Type B pancreatic cell (in vitro differentiated cells): ENCODE measurements at regions not wholly inside any gene's neighbourhood (a gene's known extent, or its start where the extent isn't known, plus 50 kb on each side); places are given as distances from the start of the nearest gene placed in this dataset.
"Not testable (repeated sequence)": the region's sequence is repeated elsewhere in the genome, so short reads cannot be mapped to it uniquely, and the experiment has no call there.

Experiments used
- DNase-seq: peaks from one replicate; pipeline ENCODE4 v3.0.0; 2021; ENCODE audit warnings: mixed read lengths; ENCODE audit not compliant: unreplicated experiment; ENCODE audit errors: extremely low spot score
- H3K27ac Mint-ChIP-seq: 2 replicates; pipeline ENCODE4 v1.8.0; 2021; ENCODE audit warnings: mild to moderate bottlenecking, mixed read lengths
- H3K27me3 Mint-ChIP-seq: 2 replicates; pipeline ENCODE4 v1.8.0; 2021; ENCODE audit warnings: mixed read lengths
- H3K36me3 Mint-ChIP-seq: 2 replicates; pipeline ENCODE4 v1.8.0; 2021; ENCODE audit warnings: mixed read lengths
- H3K4me1 Mint-ChIP-seq: one replicate; pipeline ENCODE4 v1.8.0; 2021; ENCODE audit warnings: mixed read lengths; ENCODE audit not compliant: unreplicated experiment
- H3K4me3 Mint-ChIP-seq: 2 replicates; pipeline ENCODE4 v1.8.0; 2021; ENCODE audit warnings: mild to moderate bottlenecking, mixed read lengths
- H3K9me3 Mint-ChIP-seq: 2 replicates; pipeline ENCODE4 v1.8.0; 2021; ENCODE audit warnings: mixed read lengths
- CTCF ChIP-seq: fragments of 200-600 bp; sonication (generic); conservative IDR thresholded peaks from 2 replicates; pipeline ENCODE4 v1.5.0; 2021; ENCODE audit warnings: antibody characterized with exemption, mild to moderate bottlenecking

- H3K36me3 Mint-ChIP-seq = no peaks in the 10 kb centered on the region
- H3K9me3 Mint-ChIP-seq = no peaks in the 10 kb centered on the region
- H3K4me3 Mint-ChIP-seq = no peak overlapping the region
- H3K27me3 Mint-ChIP-seq = peaks cover 32% of the 10 kb centered on the region
- no peak for TF ChIP-seq CTCF
- H3K4me1 Mint-ChIP-seq = no peaks in the 10 kb centered on the region
- H3K27ac Mint-ChIP-seq = no peak overlapping the region
- no peak for DNase-seq
These were observed 102.7 kb upstream of the PRSS1 start for GRCh38 chr7:142646386-142647140.

GRCh38 chr7:142645777-142646176, 103.5 kb upstream of the PRSS1 start:
- Mint-ChIP-seq H3K36me3 (no peaks in the 10 kb centered on the region), H3K27ac (no peak overlapping the region), H3K4me3 (no peak overlapping the region), H3K27me3 (peaks cover 32% of the 10 kb centered on the region), H3K9me3 (no peaks in the 10 kb centered on the region), H3K4me1 (no peaks in the 10 kb centered on the region)
- TF ChIP-seq CTCF = no peak
- DNase-seq = no peak

GRCh38 chr7:142642316-142642715, 107.0 kb upstream of the PRSS1 start:
- Mint-ChIP-seq H3K9me3 (no peaks in the 10 kb centered on the region), H3K27me3 (peaks cover 29% of the 10 kb centered on the region), H3K4me1 (no peaks in the 10 kb centered on the region), H3K36me3 (no peaks in the 10 kb centered on the region), H3K4me3 (no peak overlapping the region), H3K27ac (no peak overlapping the region)
- no peak for TF ChIP-seq CTCF
- DNase-seq = no peak

- H3K27me3 Mint-ChIP-seq = peaks cover 34% of the 10 kb centered on the region
- H3K36me3 Mint-ChIP-seq = not testable (repeated sequence)
These were observed 108.0 kb upstream of the PRSS1 start for GRCh38 chr7:142641252-142641651.

GRCh38 chr7:142638581-142638980, 110.7 kb upstream of the PRSS1 start:
- TF ChIP-seq CTCF = no peak
- Mint-ChIP-seq H3K4me3 (no peak overlapping the region), H3K27ac (no peak overlapping the region), H3K36me3 (no peaks in the 10 kb centered on the region), H3K9me3 (no peaks in the 10 kb centered on the region), H3K27me3 (peaks cover 24% of the 10 kb centered on the region), H3K4me1 (no peaks in the 10 kb centered on the region)
- DNase-seq = no peak

More at GRCh38 chr7:142641252-142641651, 108.0 kb upstream of the PRSS1 start:
- H3K27ac Mint-ChIP-seq, DNase-seq, H3K4me1 Mint-ChIP-seq, H3K9me3 Mint-ChIP-seq, H3K4me3 Mint-ChIP-seq: not testable (repeated sequence)

- Mint-ChIP-seq H3K9me3 (no peaks in the 10 kb centered on the region), H3K4me1 (no peaks in the 10 kb centered on the region), H3K27ac (no peak overlapping the region), H3K27me3 (peaks cover 20% of the 10 kb centered on the region), H3K36me3 (no peaks in the 10 kb centered on the region), H3K4me3 (no peak overlapping the region)
- TF ChIP-seq CTCF = no peak
- no peak for DNase-seq
These were observed 112.0 kb upstream of the PRSS1 start for GRCh38 chr7:142637240-142637639.
